HepG2 (cell line): ENCODE measurements at regions not wholly inside any gene's neighbourhood (a gene's known extent, or its start where the extent isn't known, plus 50 kb on each side); places are given as distances from the start of the nearest gene placed in this dataset.
A peak's percentile ranks its signal among the peaks of the same experiment; 100 is the strongest.

Experiments
- ATAC-seq: fragments of 200-7000 bp; cut with Tn5 transposase; 3 replicates; pipeline ENCODE4 v1.9.1; 2020; ENCODE audit warnings: mild to moderate bottlenecking, moderate library complexity
- BruUV-seq: library from RNA; stranded (reverse); fragments of 400-500 nt; replicated peaks from 2 replicates; lab custom pipeline; 2021; lab: Mats Ljungman, UMichigan
- CTCF ChIA-PET: fragments of 300-600 bp; formaldehyde crosslinking; extraction: SDS; loops from one replicate; lab custom pipeline; 2021; ENCODE audit warnings: low total read pairs, inconsistent platforms, low intra/inter-chr PET ratio; lab: Yijun Ruan, JAX
- POLR2A ChIA-PET: fragments of 350-600 bp; sonication (Branson Sonifier 250); formaldehyde crosslinking; loops from one replicate; lab custom pipeline; 2020; ENCODE audit warnings: antibody characterized with exemption, inconsistent platforms; lab: Yijun Ruan, JAX
- DNase-seq: peaks from one replicate; pipeline ENCODE4 v3.0.0-alpha.2; 2015; ENCODE audit warnings: low spot score
- FAIRE-seq: peaks from 3 replicates; lab custom pipeline; 2011; peaks lifted over from hg19 to GRCh38; lab: Jason Lieb, UNC
- H2AFZ ChIP-seq: one replicate; pipeline ENCODE4 v1.6.1; 2011; ENCODE audit warnings: low read length, inconsistent platforms
- H3K27ac ChIP-seq: fragments of 300-600 bp; 3 replicates; pipeline ENCODE4 v1.8.0; 2011; ENCODE audit warnings: mixed run types, mild to moderate bottlenecking, mixed read lengths, low read length, inconsistent platforms; ENCODE audit not compliant: insufficient read depth; ENCODE audit errors: extremely low read length
- H3K27me3 ChIP-seq, 2 experiments: fragments of 200-600 bp in 1 of 2; 2 replicates in 1 of 2; 3 replicates in 1 of 2; pipeline versions ENCODE4 v1.6.0 to v1.8.0; 2011; ENCODE audit warnings: low read length in 2 of 2, mild to moderate bottlenecking in 2 of 2, moderate library complexity in 2 of 2, inconsistent platforms in 1 of 2; ENCODE audit not compliant: insufficient read depth in 2 of 2, control insufficient read depth in 1 of 2
- H3K36me3 ChIP-seq, 2 experiments: fragments of 200-600 bp in 1 of 2; replicated peaks in 1 of 2; 2 replicates in 1 of 2; 3 replicates in 1 of 2; pipeline versions ENCODE4 v1.5.1 to v1.8.0; 2011; ENCODE audit warnings: low read length in 2 of 2, inconsistent platforms in 1 of 2; ENCODE audit not compliant: insufficient read depth in 2 of 2, control insufficient read depth in 1 of 2
- H3K4me1 ChIP-seq: 2 replicates; pipeline ENCODE4 v1.5.1; 2012; ENCODE audit warnings: low read length, inconsistent platforms; ENCODE audit not compliant: insufficient read depth
- H3K4me2 ChIP-seq: 2 replicates; pipeline ENCODE4 v1.6.0; 2011; ENCODE audit warnings: low read depth, low read length, inconsistent platforms
- H3K4me3 ChIP-seq, 3 experiments: fragments of 200-600 bp in 1 of 3; sonication (generic), shearing (Covaris generic) in 1 of 3; replicated peaks in 1 of 3; 2 replicates each; pipeline ENCODE4 v1.5.1; 2011 to 2016; ENCODE audit warnings: low read length in 3 of 3, inconsistent platforms in 2 of 3, low read depth in 2 of 3, mild to moderate bottlenecking in 2 of 3, control low read depth in 1 of 3, mixed read lengths in 1 of 3; ENCODE audit not compliant: insufficient read depth in 1 of 3
- H3K79me2 ChIP-seq: one replicate; pipeline ENCODE4 v1.6.1; 2011; ENCODE audit warnings: low read length, inconsistent platforms; ENCODE audit not compliant: insufficient read depth
- H3K9ac ChIP-seq: 2 replicates; pipeline ENCODE4 v1.6.0; 2011; ENCODE audit warnings: mild to moderate bottlenecking, low read depth, low read length, inconsistent platforms; ENCODE audit not compliant: insufficient read depth
- H3K9me3 ChIP-seq: 2 replicates; pipeline ENCODE4 v1.5.1; 2012; ENCODE audit warnings: mild to moderate bottlenecking, low read length
- H4K20me1 ChIP-seq: 2 replicates; pipeline ENCODE4 v1.6.0; 2011; ENCODE audit warnings: inconsistent platforms, mild to moderate bottlenecking, low read length, moderate library complexity; ENCODE audit not compliant: insufficient read depth
- CEBPB ChIP-seq: IDR thresholded peaks from 2 replicates; pipeline ENCODE4 v1.6.1; 2011; ENCODE audit warnings: low read depth, low read length, improper control_type of control experiment, borderline replicate concordance
- GLI4 ChIP-seq: sonication (generic); formaldehyde crosslinking; IDR thresholded peaks from 2 replicates; pipeline ENCODE4 v1.5.1; 2020; ENCODE audit warnings: missing genetic modification reagents, mild to moderate bottlenecking, moderate library complexity, borderline replicate concordance
- GMEB2 ChIP-seq: IDR thresholded peaks from 2 replicates; pipeline ENCODE4 v1.6.1; 2016; ENCODE audit warnings: missing biosample characterization, missing genetic modification reagents, low read depth
- ZNF546 ChIP-seq: sonication (generic); formaldehyde crosslinking; conservative IDR thresholded peaks from 2 replicates; pipeline ENCODE4 v1.8.1; 2023; ENCODE audit warnings: mild to moderate bottlenecking, missing genetic modification reagents
- ZNF616 ChIP-seq: sonication (generic); formaldehyde crosslinking; IDR thresholded peaks from 2 replicates; pipeline ENCODE4 v1.5.0; 2020; ENCODE audit warnings: low read depth, mild to moderate bottlenecking, missing genetic modification reagents
- WGBS: methylation state at CpG from one replicate; pipeline ENCODE4 v1.1.6; 2017; ENCODE audit warnings: low lambda C conversion rate; 5-methylcytosine and 5-hydroxymethylcytosine counted together
- in situ Hi-C: cut with HindIII; loops from 2 replicates; pipeline ENCODE4 v1.10.0; 2017; ENCODE audit warnings: low pct_unique_long_range_greater_than_20kb; ENCODE audit not compliant: extremely low pct_ligation_motif_present
- intact Hi-C: fragments of 100-400 bp; cut with micrococcal nuclease; formaldehyde crosslinking; loops from one replicate; pipeline ENCODE4 v1.10.0; 2022; ENCODE audit not compliant: unreplicated experiment
- TF ChIP-seq, protein P1 (sequence below): sonication (generic); formaldehyde crosslinking; IDR thresholded peaks from 2 replicates; pipeline ENCODE4 v1.4.0; 2020; ENCODE audit warnings: missing genetic modification reagents
- TF ChIP-seq, protein P2 (sequence below): sonication (generic); formaldehyde crosslinking; IDR thresholded peaks from 2 replicates; pipeline ENCODE4 v1.8.0; 2022; ENCODE audit warnings: missing genetic modification reagents, mild to moderate bottlenecking, inconsistent platforms, borderline replicate concordance

- Histone ChIP-seq H3K27me3 (no peaks in the 10 kb centered on the region; a peak in 1 of 5 replicates), H3K9me3 (no peaks in the 10 kb centered on the region), H3K27ac (no peak overlapping the region), H3K4me3 (no peak overlapping the region), H3K79me2 (no peaks in the 10 kb centered on the region), H3K36me3 (no peaks in the 10 kb centered on the region), H3K4me1 (no peaks in the 10 kb centered on the region), H2AFZ (no peak overlapping the region), H4K20me1 (no peaks in the 10 kb centered on the region), H3K4me2 (no peak overlapping the region), H3K9ac (no peak overlapping the region)
- FAIRE-seq = no peak
- intact Hi-C loops = no loop called here
- ATAC-seq = no peak
- ChIA-PET POLR2A (no interaction called here), CTCF (no interaction called here)
- BruUV-seq = no TSS peak
- TF ChIP-seq, protein P1, sequence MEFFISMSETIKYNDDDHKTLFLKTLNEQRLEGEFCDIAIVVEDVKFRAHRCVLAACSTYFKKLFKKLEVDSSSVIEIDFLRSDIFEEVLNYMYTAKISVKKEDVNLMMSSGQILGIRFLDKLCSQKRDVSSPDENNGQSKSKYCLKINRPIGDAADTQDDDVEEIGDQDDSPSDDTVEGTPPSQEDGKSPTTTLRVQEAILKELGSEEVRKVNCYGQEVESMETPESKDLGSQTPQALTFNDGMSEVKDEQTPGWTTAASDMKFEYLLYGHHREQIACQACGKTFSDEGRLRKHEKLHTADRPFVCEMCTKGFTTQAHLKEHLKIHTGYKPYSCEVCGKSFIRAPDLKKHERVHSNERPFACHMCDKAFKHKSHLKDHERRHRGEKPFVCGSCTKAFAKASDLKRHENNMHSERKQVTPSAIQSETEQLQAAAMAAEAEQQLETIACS (CRISPR knock-in tag) = no peak
- TF ChIP-seq ZNF546 (CRISPR knock-in tag) (no peak), ZNF616 (CRISPR knock-in tag) (no peak), GLI4 (CRISPR knock-in tag) (no peak), CEBPB (0 out of 2 replicates have a peak, but pooled peaks have one; percentile 37), GMEB2 (CRISPR knock-in tag) (no peak)
- TF ChIP-seq, protein P2, sequence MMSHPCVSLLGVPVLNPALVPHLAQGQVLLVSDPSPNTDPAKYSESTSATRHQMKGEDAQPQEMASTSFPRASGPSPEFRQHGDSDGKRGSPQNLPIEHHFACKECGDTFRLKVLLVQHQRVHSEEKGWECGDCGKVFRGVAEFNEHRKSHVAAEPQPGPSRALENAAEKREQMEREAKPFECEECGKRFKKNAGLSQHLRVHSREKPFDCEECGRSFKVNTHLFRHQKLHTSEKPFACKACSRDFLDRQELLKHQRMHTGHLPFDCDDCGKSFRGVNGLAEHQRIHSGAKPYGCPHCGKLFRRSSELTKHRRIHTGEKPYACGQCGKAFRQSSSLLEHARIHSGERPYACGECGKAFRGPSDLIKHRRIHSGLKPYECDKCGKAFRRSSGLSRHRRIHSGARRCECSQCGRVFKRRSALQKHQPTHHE (CRISPR knock-in tag) = no peak
- in situ Hi-C loops = no loop called here
- WGBS = 2% methylated on average over 7 of the region's 7 CpGs
- DNase-seq = no peak
Measured at GRCh38 chr12:41653386-41654326, 465.5 kb downstream of the PDZRN4 start.
